HCT116 (cell line): ENCODE measurements at regions not wholly inside any gene's neighbourhood (a gene's known extent, or its start where the extent isn't known, plus 50 kb on each side); places are given as distances from the start of the nearest gene placed in this dataset.
"Not testable (repeated sequence)": the region's sequence is repeated elsewhere in the genome, so short reads cannot be mapped to it uniquely, and the experiment has no call there.

Source experiments
- ATAC-seq: fragments of 200-7000 bp; cut with Tn5 transposase; 2 replicates; pipeline ENCODE4 v1.9.1; 2020; ENCODE audit warnings: mild to moderate bottlenecking, moderate library complexity
- BruUV-seq: library from RNA; stranded (reverse); fragments of 400-500 nt; replicated peaks from 2 replicates; lab custom pipeline; 2021; lab: Mats Ljungman, UMichigan
- CTCF ChIA-PET: fragments of 300-600 bp; sonication (Branson Sonifier 250); formaldehyde crosslinking; loops from one replicate; lab custom pipeline; 2021; ENCODE audit warnings: antibody characterized with exemption; lab: Charles Lee
- POLR2A ChIA-PET: fragments of 300-600, 350-600 bp; sonication (Branson Sonifier 250); formaldehyde crosslinking; loops from one replicate; lab custom pipeline; 2021; ENCODE audit warnings: antibody characterized with exemption; lab: Charles Lee
- RAD21 ChIA-PET, 2 experiments: fragments of 300-600 bp; sonication (Branson Sonifier 250); formaldehyde crosslinking; loops; one replicate each; lab custom pipeline; 2023; ENCODE audit warnings: low total read pairs in 2 of 2; ENCODE audit not compliant: uncharacterized antibody in 2 of 2, unreplicated experiment in 2 of 2, low non-redundant PET in 1 of 2; lab: Charles Lee
- DNase-seq: peaks from one replicate; pipeline ENCODE4 v3.0.0-alpha.2; 2010; ENCODE audit warnings: low read depth, low spot score
- H2AFZ ChIP-seq: fragments of 200-600 bp; shearing (Covaris generic), sonication (generic); 2 replicates; pipeline ENCODE4 v1.6.1; 2017; ENCODE audit warnings: low read depth, mixed run types, mixed read lengths, antibody characterized with exemption, low read length; ENCODE audit not compliant: poor library complexity, severe bottlenecking
- H3K27ac ChIP-seq: 2 replicates; pipeline ENCODE4 v1.5.1; 2012; ENCODE audit warnings: low read depth, low read length
- H3K27me3 ChIP-seq: fragments of 200-600 bp; sonication (generic); 2 replicates; pipeline ENCODE4 v1.6.1; 2016; ENCODE audit warnings: mixed run types, low read length, mixed read lengths; ENCODE audit not compliant: insufficient read depth
- H3K36me3 ChIP-seq, 2 experiments: fragments of 200-500 bp in 1 of 2; fragments of 200-600 bp in 1 of 2; sonication (Bioruptor generic) in 1 of 2; sonication (generic) in 1 of 2; 2 replicates each; pipeline versions ENCODE4 v1.5.1 to v1.6.1; 2014 to 2016; ENCODE audit warnings: low read length in 2 of 2, inconsistent platforms in 1 of 2, mixed read lengths in 1 of 2, mixed run types in 1 of 2; ENCODE audit not compliant: insufficient read depth in 2 of 2, control insufficient read depth in 1 of 2
- H3K4me1 ChIP-seq, 2 experiments: fragments of 200-600 bp in 1 of 2; sonication (generic) in 1 of 2; 2 replicates each; pipeline versions ENCODE4 v1.5.1 to v1.6.1; 2012 to 2017; ENCODE audit warnings: low read length in 2 of 2, inconsistent platforms in 1 of 2, mild to moderate bottlenecking in 1 of 2, mixed read lengths in 1 of 2, mixed run types in 1 of 2, moderate library complexity in 1 of 2; ENCODE audit not compliant: insufficient read depth in 2 of 2, control insufficient read depth in 1 of 2
- H3K4me2 ChIP-seq: fragments of 200-600 bp; sonication (generic); 2 replicates; pipeline ENCODE4 v1.6.1; 2017; ENCODE audit warnings: mixed run types, low read length, mixed read lengths
- H3K4me3 ChIP-seq, 2 experiments: fragments of 200-600 bp in 1 of 2; sonication (generic) in 1 of 2; replicated peaks in 1 of 2; 2 replicates each; pipeline ENCODE4 v1.5.1; 2011 to 2016; ENCODE audit warnings: low read length in 2 of 2, control low read depth in 1 of 2, low read depth in 1 of 2, mild to moderate bottlenecking in 1 of 2, mixed read lengths in 1 of 2, mixed run types in 1 of 2
- H3K79me2 ChIP-seq: fragments of 200-600 bp; sonication (generic); 2 replicates; pipeline ENCODE4 v1.6.1; 2017; ENCODE audit warnings: mild to moderate bottlenecking, mixed run types, low read length, moderate library complexity, mixed read lengths; ENCODE audit not compliant: insufficient read depth
- H3K9ac ChIP-seq: fragments of 200-600 bp; sonication (generic); 2 replicates; pipeline ENCODE4 v1.6.1; 2016; ENCODE audit warnings: low read length, mixed read lengths
- H3K9me2 ChIP-seq: fragments of 200-600 bp; sonication (generic), shearing (Covaris generic); 2 replicates; pipeline ENCODE4 v1.6.1; 2017; ENCODE audit warnings: mixed run types, mild to moderate bottlenecking, moderate library complexity; ENCODE audit not compliant: insufficient read depth
- H3K9me3 ChIP-seq, 2 experiments: fragments of 200-500 bp in 1 of 2; fragments of 200-600 bp in 1 of 2; sonication (Bioruptor generic) in 1 of 2; sonication (generic) in 1 of 2; 2 replicates each; pipeline ENCODE4 v1.6.1; 2014 to 2017; ENCODE audit warnings: low read length in 2 of 2, mixed read lengths in 2 of 2, inconsistent platforms in 1 of 2, low read depth in 1 of 2, mild to moderate bottlenecking in 1 of 2, mixed run types in 1 of 2, moderate library complexity in 1 of 2; ENCODE audit not compliant: control insufficient read depth in 1 of 2, insufficient read depth in 1 of 2
- H4K20me1 ChIP-seq: fragments of 200-600 bp; sonication (generic), shearing (Covaris generic); 2 replicates; pipeline ENCODE4 v1.6.1; 2017; ENCODE audit warnings: mixed run types, mild to moderate bottlenecking, moderate library complexity; ENCODE audit not compliant: insufficient read depth
- ATF3 ChIP-seq: IDR thresholded peaks from 2 replicates; pipeline ENCODE4 v1.6.1; 2012
- CBX3 ChIP-seq: IDR thresholded peaks from 2 replicates; pipeline ENCODE4 v1.6.1; 2012; ENCODE audit warnings: low read depth
- CEBPB ChIP-seq: IDR thresholded peaks from 2 replicates; pipeline ENCODE4 v1.6.1; 2012; ENCODE audit warnings: low read depth
- EGR1 ChIP-seq: IDR thresholded peaks from 2 replicates; pipeline ENCODE4 v1.6.1; 2012; ENCODE audit warnings: low read depth
- FOSL1 ChIP-seq: IDR thresholded peaks from 2 replicates; pipeline ENCODE4 v1.6.1; 2012; ENCODE audit warnings: low read depth
- JUND ChIP-seq: IDR thresholded peaks from 2 replicates; pipeline ENCODE4 v1.6.1; 2012
- MAX ChIP-seq: IDR thresholded peaks from 2 replicates; pipeline ENCODE4 v1.6.1; 2012
- POLR2AphosphoS5 ChIP-seq: IDR thresholded peaks from 2 replicates; pipeline ENCODE4 v1.6.1; 2011; ENCODE audit warnings: mild to moderate bottlenecking, low read depth, low read length, moderate library complexity
- SP1 ChIP-seq: IDR thresholded peaks from 2 replicates; pipeline ENCODE4 v1.6.1; 2012; ENCODE audit warnings: low read depth
- SRF ChIP-seq: IDR thresholded peaks from 2 replicates; pipeline ENCODE4 v1.6.1; 2012; ENCODE audit warnings: low read depth
- TCF7L2 ChIP-seq: IDR thresholded peaks from 2 replicates; pipeline ENCODE4 v1.7.0; 2011; ENCODE audit warnings: borderline replicate concordance, inconsistent platforms; ENCODE audit not compliant: insufficient read depth, insufficient read length; ENCODE audit errors: extremely low read depth
- intact Hi-C: fragments of 100-400 bp; cut with micrococcal nuclease; formaldehyde crosslinking; loops from 2 replicates; pipeline ENCODE4 v1.10.0; 2022

GRCh38 chrX:1702557-1702956 is 87.7 kb downstream of the ASMT start:
- H4K20me1 ChIP-seq, H3K79me2 ChIP-seq, H3K27me3 ChIP-seq, BruUV-seq, H3K9ac ChIP-seq, H3K9me2 ChIP-seq, H3K4me2 ChIP-seq, CTCF ChIA-PET, H2AFZ ChIP-seq, RAD21 ChIA-PET, intact Hi-C loops, H3K36me3 ChIP-seq, H3K4me3 ChIP-seq, POLR2A ChIA-PET, H3K9me3 ChIP-seq: not testable (repeated sequence)
- peak; percentile 80 for DNase-seq
- H3K4me1 ChIP-seq = peaks cover 11 to 14% of the 10 kb centered on the region in 2 experiments; a peak in 3 of 4 replicates
- H3K27ac ChIP-seq = peak overlapping the region; percentile 90
- peak; percentile 73 for ATAC-seq
- peak; percentile 45; the same call in 1 of the 2 replicates for TF ChIP-seq ATF3
- TF ChIP-seq TCF7L2 = peak; percentile 32
- 0 out of 2 replicates have a peak, but pooled peaks have one; percentile 21 for TF ChIP-seq EGR1
- TF ChIP-seq FOSL1 = peak; percentile 82
- TF ChIP-seq SP1 = peak; percentile 64
- TF ChIP-seq POLR2AphosphoS5 = peak; percentile 26; the same call in 1 of the 2 replicates
- 0 out of 2 replicates have a peak, but pooled peaks have one; percentile 47 for TF ChIP-seq CBX3
- 0 out of 2 replicates have a peak, but pooled peaks have one; percentile 43 for TF ChIP-seq SRF
- peak; percentile 82 for TF ChIP-seq JUND
- TF ChIP-seq MAX = 0 out of 2 replicates have a peak, but pooled peaks have one; percentile 28
- TF ChIP-seq CEBPB = peak; percentile 30; the same call in 1 of the 2 replicates

GRCh38 chrX:1709277-1709676 is 94.4 kb downstream of the ASMT start:
- RAD21 ChIA-PET, H3K4me2 ChIP-seq, H3K9ac ChIP-seq, BruUV-seq, H3K27me3 ChIP-seq, H3K4me3 ChIP-seq, intact Hi-C loops, H3K27ac ChIP-seq, H3K79me2 ChIP-seq, H3K4me1 ChIP-seq, H4K20me1 ChIP-seq, H3K9me3 ChIP-seq, ATAC-seq, DNase-seq, H3K9me2 ChIP-seq, POLR2A ChIA-PET, CTCF ChIA-PET, H3K36me3 ChIP-seq, H2AFZ ChIP-seq: not testable (repeated sequence)
